ENCODE measurements at regions not wholly inside any gene's neighbourhood (a gene's known extent, or its start where the extent isn't known, plus 50 kb on each side); places are given as distances from the start of the nearest gene placed in this dataset.

DNA sequence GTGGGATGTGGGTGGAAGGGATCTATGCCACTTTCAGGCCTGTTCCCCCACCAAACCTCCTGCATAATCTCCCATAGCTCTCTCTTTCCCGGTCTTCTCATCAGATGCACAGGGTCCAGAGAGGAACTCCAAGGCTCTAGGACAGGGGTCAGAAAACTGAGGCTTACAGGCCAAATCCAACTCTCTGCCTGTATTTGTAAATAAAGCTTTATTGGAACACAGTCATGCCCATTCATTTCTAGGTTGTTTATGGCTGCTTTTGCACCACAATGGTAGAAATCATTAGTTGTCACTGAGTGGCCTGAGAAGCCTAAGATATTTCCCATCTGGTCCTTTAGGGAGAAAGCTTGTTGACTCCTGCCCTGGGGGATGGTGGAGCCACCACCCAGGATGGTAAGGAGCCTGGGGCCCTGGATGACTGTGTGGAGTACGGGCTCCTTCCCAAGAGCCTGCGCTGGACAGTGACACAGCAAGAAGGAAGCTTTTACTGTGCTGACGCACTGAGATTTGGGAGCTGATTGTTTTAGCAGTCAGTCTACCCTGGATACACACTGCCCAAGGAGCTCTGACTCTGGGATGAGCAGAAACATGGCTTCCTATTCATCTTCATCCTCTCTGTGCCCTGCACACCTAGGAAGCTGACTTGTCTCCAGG, 64.0 kb upstream of the RAPGEF1 start:
- FAIRE-seq (peak; percentile 18), DNase-seq (ENCODE audit: low read depth) (no peak)
- Histone ChIP-seq H3K27me3 (ENCODE audit: control insufficient read depth, insufficient read depth, low read length) (peaks cover 13% of the 10 kb centered on the region), H3K4me3 (ENCODE audit: low read depth, low read length) (no peak overlapping the region), H3K36me3 (ENCODE audit: control insufficient read depth, insufficient read depth, low read length) (no peaks in the 10 kb centered on the region)
- TF ChIP-seq, protein P1, sequence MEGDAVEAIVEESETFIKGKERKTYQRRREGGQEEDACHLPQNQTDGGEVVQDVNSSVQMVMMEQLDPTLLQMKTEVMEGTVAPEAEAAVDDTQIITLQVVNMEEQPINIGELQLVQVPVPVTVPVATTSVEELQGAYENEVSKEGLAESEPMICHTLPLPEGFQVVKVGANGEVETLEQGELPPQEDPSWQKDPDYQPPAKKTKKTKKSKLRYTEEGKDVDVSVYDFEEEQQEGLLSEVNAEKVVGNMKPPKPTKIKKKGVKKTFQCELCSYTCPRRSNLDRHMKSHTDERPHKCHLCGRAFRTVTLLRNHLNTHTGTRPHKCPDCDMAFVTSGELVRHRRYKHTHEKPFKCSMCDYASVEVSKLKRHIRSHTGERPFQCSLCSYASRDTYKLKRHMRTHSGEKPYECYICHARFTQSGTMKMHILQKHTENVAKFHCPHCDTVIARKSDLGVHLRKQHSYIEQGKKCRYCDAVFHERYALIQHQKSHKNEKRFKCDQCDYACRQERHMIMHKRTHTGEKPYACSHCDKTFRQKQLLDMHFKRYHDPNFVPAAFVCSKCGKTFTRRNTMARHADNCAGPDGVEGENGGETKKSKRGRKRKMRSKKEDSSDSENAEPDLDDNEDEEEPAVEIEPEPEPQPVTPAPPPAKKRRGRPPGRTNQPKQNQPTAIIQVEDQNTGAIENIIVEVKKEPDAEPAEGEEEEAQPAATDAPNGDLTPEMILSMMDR (IDR thresholded peaks at IDR 0.05; ENCODE audit: insufficient read depth, low read length, severe bottlenecking), result no peak

DNA sequence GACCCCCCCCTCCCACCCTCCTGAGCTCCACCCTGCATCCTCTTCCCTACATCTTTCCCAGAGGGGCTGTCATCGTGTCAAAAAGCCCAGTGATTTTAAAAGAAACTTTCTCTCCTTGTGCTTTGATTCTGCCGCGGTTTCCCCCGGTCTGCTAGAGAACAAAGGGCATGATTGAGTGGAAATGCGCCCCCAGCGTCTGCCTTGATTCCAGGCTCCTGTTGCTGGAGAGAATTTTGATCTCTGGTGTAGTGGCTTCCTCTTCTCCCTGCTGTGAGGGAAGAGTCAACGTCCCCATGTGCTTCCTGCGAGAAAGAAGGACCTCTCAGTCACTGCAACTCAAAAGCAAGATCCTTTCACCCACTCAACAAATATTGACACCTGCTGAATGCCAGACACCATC, 61.9 kb upstream of the RAPGEF1 start:
- H3K27me3 ChIP-seq (ENCODE audit: control insufficient read depth, insufficient read depth, low read length), result peaks cover 11% of the 10 kb centered on the region
- DNase-seq (ENCODE audit: low read depth), result no peak
- H3K4me3 ChIP-seq (ENCODE audit: low read depth, low read length), result no peak overlapping the region
- no peak for FAIRE-seq
- TF ChIP-seq, protein P1 (IDR thresholded peaks at IDR 0.05; ENCODE audit: insufficient read depth, low read length, severe bottlenecking), result no peak
- H3K36me3 ChIP-seq (ENCODE audit: control insufficient read depth, insufficient read depth, low read length), result no peaks in the 10 kb centered on the region

DNA sequence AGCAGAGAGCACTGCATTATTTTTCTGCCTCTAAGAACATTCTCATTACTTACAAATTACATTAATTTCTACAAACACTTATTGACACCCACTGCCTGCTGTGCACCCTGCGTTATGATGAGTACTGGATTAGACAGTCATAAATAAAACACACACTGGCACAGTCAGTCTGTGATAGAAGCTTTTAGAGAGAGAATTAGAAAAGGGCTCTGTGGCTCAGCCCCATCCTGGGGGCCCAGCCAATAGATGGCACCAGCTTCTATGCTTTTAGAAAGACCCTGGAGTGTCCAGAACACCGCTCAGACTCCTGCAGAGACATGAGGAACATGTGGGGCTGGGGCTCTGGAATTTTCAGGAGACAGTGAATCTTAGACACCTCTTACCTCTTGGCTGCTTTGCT, 61.0 kb upstream of the RAPGEF1 start:
- no peak for DNase-seq (ENCODE audit: low read depth)
- no peak overlapping the region for H3K4me3 ChIP-seq (ENCODE audit: low read depth, low read length)
- no peaks in the 10 kb centered on the region for H3K36me3 ChIP-seq (ENCODE audit: control insufficient read depth, insufficient read depth, low read length)
- peaks cover 6% of the 10 kb centered on the region for H3K27me3 ChIP-seq (ENCODE audit: control insufficient read depth, insufficient read depth, low read length)
- FAIRE-seq, result no peak
- TF ChIP-seq, protein P1 (IDR thresholded peaks at IDR 0.05; ENCODE audit: insufficient read depth, low read length, severe bottlenecking), result no peak

DNA sequence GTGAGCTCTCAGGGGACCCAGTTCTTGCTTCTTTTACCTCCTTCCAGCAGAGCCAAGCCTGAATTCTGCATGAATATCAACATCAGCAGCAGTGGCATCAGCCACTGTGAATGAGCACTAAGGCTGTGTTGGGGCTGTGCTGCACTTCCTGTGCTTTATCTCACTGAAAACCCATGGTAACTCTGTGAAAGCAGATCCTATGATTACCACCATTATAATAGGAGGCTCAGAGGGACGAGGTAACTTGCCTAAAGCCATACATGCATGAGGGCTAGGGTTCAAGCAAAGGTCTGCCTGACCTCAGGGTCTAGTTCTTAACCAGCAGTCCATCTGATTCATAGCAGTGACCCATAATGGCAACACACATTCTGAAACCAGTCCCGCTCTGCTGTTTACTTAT, 60.5 kb upstream of the RAPGEF1 start:
- DNase-seq (ENCODE audit: low read depth), result no peak
- Histone ChIP-seq H3K4me3 (ENCODE audit: low read depth, low read length) (no peak overlapping the region), H3K27me3 (ENCODE audit: control insufficient read depth, insufficient read depth, low read length) (peaks cover 6% of the 10 kb centered on the region), H3K36me3 (ENCODE audit: control insufficient read depth, insufficient read depth, low read length) (no peaks in the 10 kb centered on the region)
- TF ChIP-seq, protein P1 (IDR thresholded peaks at IDR 0.05; ENCODE audit: insufficient read depth, low read length, severe bottlenecking), result no peak
- no peak for FAIRE-seq

DNA sequence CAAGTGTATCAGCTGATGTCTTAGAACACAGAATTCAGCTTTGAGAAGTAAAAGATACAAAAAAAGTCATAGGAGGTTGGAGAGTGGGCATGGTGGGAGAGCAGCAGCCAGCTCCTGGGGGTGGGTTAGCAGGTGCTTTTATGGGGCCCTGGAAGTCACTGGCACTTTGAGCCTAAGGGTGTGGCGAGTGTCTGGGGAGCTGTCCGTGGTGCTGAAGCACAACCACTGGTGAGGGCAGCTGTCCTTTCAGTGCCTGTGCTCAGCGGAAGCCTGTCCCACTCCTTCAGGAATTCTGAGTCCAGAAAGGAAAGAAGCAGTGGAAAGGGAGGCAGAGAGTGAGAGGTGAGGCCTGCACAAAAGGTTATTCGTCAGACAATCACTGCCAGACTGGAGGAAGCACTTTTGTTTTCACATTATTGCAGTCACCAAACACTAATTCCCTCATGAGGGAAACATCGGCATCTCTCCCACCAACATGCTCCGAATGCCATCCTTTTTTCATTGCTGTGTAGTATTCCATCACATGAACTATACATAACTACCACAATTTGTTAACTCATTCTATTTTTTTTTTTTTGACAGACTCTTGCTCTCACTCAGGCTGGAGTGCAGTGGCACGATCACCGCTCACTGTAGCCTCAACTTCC, 59.4 kb upstream of the RAPGEF1 start:
- DNase-seq (ENCODE audit: low read depth) (peak; percentile 25), FAIRE-seq (no peak)
- Histone ChIP-seq H3K36me3 (ENCODE audit: control insufficient read depth, insufficient read depth, low read length) (no peaks in the 10 kb centered on the region), H3K27me3 (ENCODE audit: control insufficient read depth, insufficient read depth, low read length) (peaks cover 10% of the 10 kb centered on the region), H3K4me3 (ENCODE audit: low read depth, low read length) (no peak overlapping the region)
- TF ChIP-seq, protein P1 (IDR thresholded peaks at IDR 0.05; ENCODE audit: insufficient read depth, low read length, severe bottlenecking), result no peak
